Testis (tissue), 2 donors: ENCODE measurements at regions not wholly inside any gene's neighbourhood (a gene's known extent, or its start where the extent isn't known, plus 50 kb on each side); places are given as distances from the start of the nearest gene placed in this dataset.
A peak's percentile ranks its signal among the peaks of the same experiment; 100 is the strongest.

Source experiments
- DNase-seq: peaks from one replicate; pipeline ENCODE4 v3.0.0-alpha.2; 2019
- H3K27ac ChIP-seq, 2 donors: fragments of 200-600 bp; sonication (generic); one replicate each; pipeline ENCODE4 v1.5.1; 2019
- H3K27me3 ChIP-seq: fragments of 200-600 bp; sonication (generic); one replicate; pipeline ENCODE4 v1.5.1; 2019
- H3K36me3 ChIP-seq: fragments of 200-600 bp; sonication (generic); one replicate; pipeline ENCODE4 v1.5.1; 2017; ENCODE audit warnings: low read depth; ENCODE audit errors: missing control alignments
- H3K4me1 ChIP-seq: fragments of 200-600 bp; sonication (generic); one replicate; pipeline ENCODE4 v1.5.1; 2019
- H3K4me3 ChIP-seq, 2 donors: fragments of 200-600 bp; sonication (generic); one replicate each; pipeline ENCODE4 v1.5.1; 2017 to 2019
- H3K9me3 ChIP-seq: fragments of 200-600 bp; sonication (generic); one replicate; pipeline ENCODE4 v1.5.1; 2017
- CTCF ChIP-seq, 3 experiments: fragments of 450-650 bp in 2 of 3; fragments of 200-600 bp in 1 of 3; sonication (generic) in 1 of 3; IDR thresholded peaks; one replicate each; pipeline ENCODE4 v1.5.1; 2016 to 2019; ENCODE audit warnings: antibody characterized with exemption in 3 of 3, mild to moderate bottlenecking in 2 of 3, moderate library complexity in 1 of 3
- POLR2A ChIP-seq: fragments of 450-650 bp; IDR thresholded peaks from one replicate; pipeline ENCODE4 v1.6.1; 2017; ENCODE audit warnings: antibody characterized with exemption, mild to moderate bottlenecking, moderate library complexity
- WGBS, 2 donors: methylation state at CpG; one replicate each; pipeline ENCODE4 v1.1.5; 2018; 5-methylcytosine and 5-hydroxymethylcytosine counted together
- intact Hi-C: fragments of 100-400 bp; cut with DNase I; formaldehyde crosslinking; loops from one replicate; pipeline ENCODE4 v1.15.1; 2023; ENCODE audit warnings: low total_unique reads

- intact Hi-C loops = no loop called here
- no peaks in the 10 kb centered on the region for H3K9me3 ChIP-seq
- TF ChIP-seq POLR2A (no peak), CTCF (IDR thresholded peaks at IDR 0.05) (no peak)
- no peak overlapping the region for H3K4me3 ChIP-seq
- peaks cover 7% of the 10 kb centered on the region for H3K4me1 ChIP-seq
- no peak for DNase-seq
- no peaks in the 10 kb centered on the region for H3K27me3 ChIP-seq
- H3K27ac ChIP-seq = no peak overlapping the region
- no peaks in the 10 kb centered on the region for H3K36me3 ChIP-seq
These were observed 116.9 kb upstream of the RAP2B start for GRCh38 chr3:153045150-153045549.

- Histone ChIP-seq H3K27ac (no peak overlapping the region), H3K4me1 (no peaks in the 10 kb centered on the region), H3K9me3 (no peaks in the 10 kb centered on the region), H3K36me3 (no peaks in the 10 kb centered on the region), H3K4me3 (no peak overlapping the region), H3K27me3 (no peaks in the 10 kb centered on the region)
- DNase-seq = no peak
- intact Hi-C loops = no loop called here
- TF ChIP-seq CTCF (IDR thresholded peaks at IDR 0.05) (no peak), POLR2A (no peak)
- 85 to 91% methylated on average over 6 of the region's 6 CpGs for WGBS, 2 donors
These were observed 111.0 kb upstream of the RAP2B start for GRCh38 chr3:153050978-153051377.

GRCh38 chr3:153051427-153052095 lies 110.5 kb upstream of the RAP2B start:
- Histone ChIP-seq H3K9me3 (no peaks in the 10 kb centered on the region), H3K4me1 (no peaks in the 10 kb centered on the region), H3K4me3 (no peak overlapping the region), H3K27me3 (no peaks in the 10 kb centered on the region), H3K36me3 (no peaks in the 10 kb centered on the region), H3K27ac (no peak overlapping the region)
- no peak for TF ChIP-seq CTCF (IDR thresholded peaks at IDR 0.05)
- no peak for TF ChIP-seq POLR2A
- intact Hi-C loops = no loop called here
- WGBS, 2 donors = 75 to 81% methylated on average over 6 of the region's 6 CpGs
- DNase-seq = no peak

- Histone ChIP-seq H3K27me3 (no peaks in the 10 kb centered on the region), H3K27ac (no peak overlapping the region), H3K4me3 (no peak overlapping the region), H3K4me1 (no peaks in the 10 kb centered on the region), H3K9me3 (no peaks in the 10 kb centered on the region), H3K36me3 (no peaks in the 10 kb centered on the region)
- intact Hi-C loops = no loop called here
- WGBS, 2 donors = 67 to 70% methylated on average over 4 of the region's 4 CpGs
- TF ChIP-seq POLR2A (no peak), CTCF (IDR thresholded peaks at IDR 0.05) (no peak)
- DNase-seq = peak; percentile 28
These were observed 109.9 kb upstream of the RAP2B start for GRCh38 chr3:153052096-153052460.

GRCh38 chr3:153055217-153055616 lies 106.8 kb upstream of the RAP2B start:
- WGBS, 2 donors = 88 to 98% methylated on average over 5 of the region's 5 CpGs
- H3K9me3 ChIP-seq = no peaks in the 10 kb centered on the region
- no peak overlapping the region for H3K27ac ChIP-seq
- intact Hi-C loops = no loop called here
- H3K27me3 ChIP-seq = no peaks in the 10 kb centered on the region
- H3K36me3 ChIP-seq = no peaks in the 10 kb centered on the region
- no peak overlapping the region for H3K4me3 ChIP-seq
- H3K4me1 ChIP-seq = no peaks in the 10 kb centered on the region
- DNase-seq = no peak
- no peak for TF ChIP-seq CTCF (IDR thresholded peaks at IDR 0.05)
- TF ChIP-seq POLR2A = no peak
